Type B pancreatic cell (in vitro differentiated cells): ENCODE measurements at regions not wholly inside any gene's neighbourhood (a gene's known extent, or its start where the extent isn't known, plus 50 kb on each side); places are given as distances from the start of the nearest gene placed in this dataset.

Source experiments
- DNase-seq: peaks from one replicate; pipeline ENCODE4 v3.0.0; 2021; ENCODE audit warnings: mixed read lengths; ENCODE audit not compliant: unreplicated experiment; ENCODE audit errors: extremely low spot score
- H3K27ac Mint-ChIP-seq: 2 replicates; pipeline ENCODE4 v1.8.0; 2021; ENCODE audit warnings: mild to moderate bottlenecking, mixed read lengths
- H3K27me3 Mint-ChIP-seq: 2 replicates; pipeline ENCODE4 v1.8.0; 2021; ENCODE audit warnings: mixed read lengths
- H3K36me3 Mint-ChIP-seq: 2 replicates; pipeline ENCODE4 v1.8.0; 2021; ENCODE audit warnings: mixed read lengths
- H3K4me1 Mint-ChIP-seq: one replicate; pipeline ENCODE4 v1.8.0; 2021; ENCODE audit warnings: mixed read lengths; ENCODE audit not compliant: unreplicated experiment
- H3K4me3 Mint-ChIP-seq: 2 replicates; pipeline ENCODE4 v1.8.0; 2021; ENCODE audit warnings: mild to moderate bottlenecking, mixed read lengths
- H3K9me3 Mint-ChIP-seq: 2 replicates; pipeline ENCODE4 v1.8.0; 2021; ENCODE audit warnings: mixed read lengths
- CTCF ChIP-seq: fragments of 200-600 bp; sonication (generic); conservative IDR thresholded peaks from 2 replicates; pipeline ENCODE4 v1.5.0; 2021; ENCODE audit warnings: antibody characterized with exemption, mild to moderate bottlenecking

DNA sequence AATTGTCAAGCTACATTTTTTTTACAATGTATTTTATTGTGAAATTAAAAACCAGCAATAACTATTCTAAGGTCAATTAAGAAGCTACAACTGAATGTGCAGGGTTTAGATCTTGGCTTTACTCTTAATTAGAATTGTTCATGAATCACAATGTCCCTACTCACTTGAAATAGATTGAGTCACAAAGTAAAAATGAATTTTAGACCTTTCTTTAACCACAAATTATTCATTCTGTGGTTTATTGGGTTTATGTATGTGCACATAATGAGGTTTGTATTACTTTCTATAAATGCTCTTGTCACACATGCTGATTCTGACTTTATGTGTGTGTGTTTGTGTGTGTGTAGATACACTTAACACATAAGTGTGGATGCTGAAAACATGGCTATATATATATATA lies 647.0 kb upstream of the AADAT start:
- no peak for TF ChIP-seq CTCF
- no peak for DNase-seq
- H3K36me3 Mint-ChIP-seq: no peaks in the 10 kb centered on the region
- H3K9me3 Mint-ChIP-seq: no peaks in the 10 kb centered on the region
- no peak overlapping the region for H3K4me3 Mint-ChIP-seq
- H3K27ac Mint-ChIP-seq: no peak overlapping the region
- no peaks in the 10 kb centered on the region for H3K27me3 Mint-ChIP-seq
- H3K4me1 Mint-ChIP-seq: no peaks in the 10 kb centered on the region

DNA sequence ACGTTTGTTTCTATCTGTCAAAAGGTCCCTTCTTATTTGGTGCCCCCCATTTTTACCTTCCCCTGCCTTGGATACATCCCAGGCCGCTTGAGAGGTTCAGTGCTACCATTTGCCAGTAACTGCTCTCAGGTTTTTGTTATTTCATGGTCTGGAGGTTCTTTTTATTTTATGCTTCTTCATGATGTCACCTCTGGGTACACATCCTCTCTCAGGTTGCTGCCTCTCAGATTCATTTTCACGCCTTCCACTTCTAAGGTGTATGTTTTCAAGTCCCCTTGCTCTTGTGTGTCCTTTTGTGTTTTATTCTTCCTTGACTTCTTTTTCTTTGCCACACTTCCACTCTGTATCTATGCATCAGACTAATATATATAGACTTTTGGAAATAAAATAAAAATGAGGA lies 640.1 kb upstream of the AADAT start:
- DNase-seq: no peak
- no peak overlapping the region for H3K27ac Mint-ChIP-seq
- TF ChIP-seq CTCF: no peak
- H3K27me3 Mint-ChIP-seq: no peaks in the 10 kb centered on the region
- H3K36me3 Mint-ChIP-seq: no peaks in the 10 kb centered on the region
- no peaks in the 10 kb centered on the region for H3K9me3 Mint-ChIP-seq
- H3K4me3 Mint-ChIP-seq: no peak overlapping the region
- H3K4me1 Mint-ChIP-seq: no peaks in the 10 kb centered on the region

- H3K9me3 Mint-ChIP-seq: no peaks in the 10 kb centered on the region
- H3K4me3 Mint-ChIP-seq: no peak overlapping the region
- no peaks in the 10 kb centered on the region for H3K4me1 Mint-ChIP-seq
- H3K27me3 Mint-ChIP-seq: no peaks in the 10 kb centered on the region
- no peak for DNase-seq
- no peaks in the 10 kb centered on the region for H3K36me3 Mint-ChIP-seq
- H3K27ac Mint-ChIP-seq: no peak overlapping the region
- TF ChIP-seq CTCF: no peak
Observed at GRCh38 chr4:170729236-170729635, 639.5 kb upstream of the AADAT start.

DNA sequence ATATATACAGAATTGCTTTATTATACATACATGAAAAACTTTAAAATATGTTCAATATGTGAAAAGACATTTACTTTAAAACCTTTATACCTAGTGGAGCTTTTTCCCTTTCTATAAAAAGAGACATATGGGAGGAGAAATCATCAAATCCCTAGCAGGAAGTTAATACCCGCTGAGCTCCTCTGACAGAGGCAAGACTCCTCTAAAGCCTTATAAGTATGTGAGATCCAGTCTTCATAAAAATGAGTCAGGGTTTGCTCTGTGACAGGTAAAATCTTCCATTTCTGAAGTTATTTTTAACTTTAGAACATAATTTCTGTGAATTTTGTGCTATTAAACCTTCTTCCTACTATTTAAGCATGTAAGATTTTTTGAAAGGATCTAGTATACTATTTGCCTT lies 634.4 kb upstream of the AADAT start:
- H3K27ac Mint-ChIP-seq: no peak overlapping the region
- H3K27me3 Mint-ChIP-seq: no peaks in the 10 kb centered on the region
- no peak for TF ChIP-seq CTCF
- no peaks in the 10 kb centered on the region for H3K36me3 Mint-ChIP-seq
- H3K4me1 Mint-ChIP-seq: no peaks in the 10 kb centered on the region
- no peak overlapping the region for H3K4me3 Mint-ChIP-seq
- DNase-seq: no peak
- H3K9me3 Mint-ChIP-seq: no peaks in the 10 kb centered on the region

- Mint-ChIP-seq H3K4me1 (no peaks in the 10 kb centered on the region), H3K27me3 (no peaks in the 10 kb centered on the region), H3K4me3 (no peak overlapping the region), H3K36me3 (no peaks in the 10 kb centered on the region), H3K27ac (no peak overlapping the region), H3K9me3 (no peaks in the 10 kb centered on the region)
- DNase-seq: no peak
- TF ChIP-seq CTCF: no peak
Observed at GRCh38 chr4:170723171-170723570, 633.4 kb upstream of the AADAT start.

DNA sequence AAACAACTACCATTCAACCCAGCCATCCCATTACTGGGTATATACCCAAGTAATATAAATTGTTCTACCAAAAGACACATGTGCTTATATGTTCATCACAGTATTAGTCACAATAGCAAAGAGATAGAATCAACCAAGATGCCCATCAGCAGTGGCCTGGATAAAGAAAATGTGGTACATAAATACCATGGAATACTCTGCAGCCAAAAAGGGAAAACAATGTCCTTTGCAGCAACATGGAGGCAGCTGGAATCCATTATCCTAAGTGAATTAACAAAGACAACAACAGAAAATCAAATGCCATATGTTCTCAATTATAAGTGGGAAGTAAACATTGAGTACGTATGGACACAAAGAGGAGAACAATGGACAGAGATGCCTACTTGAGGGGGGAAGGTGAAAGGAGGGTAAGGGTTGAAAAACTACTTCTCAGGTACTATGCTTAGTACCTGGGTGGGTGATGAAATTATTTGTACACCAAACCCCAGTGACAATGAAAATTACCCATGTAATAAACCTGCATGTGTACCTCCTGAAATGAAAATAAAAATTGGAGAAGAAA lies 632.1 kb upstream of the AADAT start:
- no peak overlapping the region for H3K4me3 Mint-ChIP-seq
- no peaks in the 10 kb centered on the region for H3K4me1 Mint-ChIP-seq
- H3K27ac Mint-ChIP-seq: no peak overlapping the region
- no peak for DNase-seq
- no peaks in the 10 kb centered on the region for H3K36me3 Mint-ChIP-seq
- no peak for TF ChIP-seq CTCF
- H3K9me3 Mint-ChIP-seq: no peaks in the 10 kb centered on the region
- no peaks in the 10 kb centered on the region for H3K27me3 Mint-ChIP-seq
